ENCODE measurements at regions not wholly inside any gene's neighbourhood (a gene's known extent, or its start where the extent isn't known, plus 50 kb on each side); places are given as distances from the start of the nearest gene placed in this dataset.

DNA sequence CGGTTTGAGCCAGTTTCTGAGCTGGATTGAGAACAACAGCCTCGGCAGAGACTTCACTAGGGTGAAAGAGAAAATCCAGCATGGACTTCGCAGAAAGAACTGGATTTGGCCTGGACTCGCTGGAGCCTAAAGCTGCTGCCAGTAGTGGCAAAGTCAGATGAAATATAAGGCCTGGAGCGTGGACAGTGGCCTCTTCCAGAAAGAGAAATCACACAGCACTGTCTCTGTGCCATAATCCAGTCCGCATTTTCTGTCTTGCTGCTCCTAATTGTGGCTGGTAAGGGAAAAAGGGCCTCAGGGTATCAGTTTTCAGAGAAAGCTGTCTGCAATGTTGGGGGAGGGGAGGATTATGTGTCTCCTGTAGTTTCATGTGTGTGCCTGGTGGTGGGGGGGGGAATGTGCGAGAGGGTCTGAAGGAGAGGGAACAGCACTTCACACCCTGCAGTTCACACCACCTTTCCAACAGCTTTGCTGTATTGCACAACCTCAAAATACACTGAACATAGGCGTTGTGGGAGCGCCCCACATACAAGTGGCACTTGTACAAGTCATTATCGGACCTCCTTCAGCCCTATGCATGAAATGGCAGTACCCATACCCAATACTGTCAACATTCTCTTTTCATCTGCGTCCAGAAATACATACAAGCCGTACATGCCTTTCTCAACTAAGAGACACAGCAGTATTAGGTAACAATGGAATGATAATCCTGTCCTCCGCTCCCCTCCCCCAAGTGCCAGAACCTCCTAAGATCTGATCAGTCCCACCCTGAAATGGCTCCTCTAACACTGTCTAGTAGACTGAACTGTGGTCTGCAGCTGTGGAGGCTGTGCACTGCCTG lies 107.5 kb upstream of the ATF7IP start:
- DNase-seq, result peak; percentile 90

DNA sequence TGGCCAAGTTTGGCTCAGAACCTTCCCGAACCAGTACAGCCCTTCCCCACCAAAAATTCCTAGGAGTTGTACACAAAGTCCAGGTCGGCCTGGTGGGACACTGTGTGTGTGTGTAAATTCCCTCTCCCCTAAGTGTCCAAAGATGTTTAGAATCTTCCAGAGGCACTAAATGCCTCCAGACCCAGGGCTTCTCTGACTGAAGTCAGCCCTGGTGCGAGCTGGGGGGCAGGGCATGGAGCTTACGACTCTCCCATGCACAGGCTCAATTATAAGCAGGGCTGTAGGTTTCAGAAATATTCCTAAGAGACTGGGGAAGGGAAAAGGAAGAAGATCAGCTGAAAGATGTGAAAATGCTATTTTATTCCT lies 106.9 kb upstream of the ATF7IP start:
- DNase-seq, result no peak

GRCh38 chr12:14259481-14260010 lies 105.9 kb upstream of the ATF7IP start:
- DNase-seq, result no peak

- DNase-seq, result peak; percentile 33
Observed at GRCh38 chr12:14260011-14260993, 105.2 kb upstream of the ATF7IP start.

GRCh38 chr12:14261096-14261495 lies 104.4 kb upstream of the ATF7IP start:
- DNase-seq, result no peak

GRCh38 chr12:14261861-14262260 lies 103.6 kb upstream of the ATF7IP start:
- no peak for DNase-seq

DNA sequence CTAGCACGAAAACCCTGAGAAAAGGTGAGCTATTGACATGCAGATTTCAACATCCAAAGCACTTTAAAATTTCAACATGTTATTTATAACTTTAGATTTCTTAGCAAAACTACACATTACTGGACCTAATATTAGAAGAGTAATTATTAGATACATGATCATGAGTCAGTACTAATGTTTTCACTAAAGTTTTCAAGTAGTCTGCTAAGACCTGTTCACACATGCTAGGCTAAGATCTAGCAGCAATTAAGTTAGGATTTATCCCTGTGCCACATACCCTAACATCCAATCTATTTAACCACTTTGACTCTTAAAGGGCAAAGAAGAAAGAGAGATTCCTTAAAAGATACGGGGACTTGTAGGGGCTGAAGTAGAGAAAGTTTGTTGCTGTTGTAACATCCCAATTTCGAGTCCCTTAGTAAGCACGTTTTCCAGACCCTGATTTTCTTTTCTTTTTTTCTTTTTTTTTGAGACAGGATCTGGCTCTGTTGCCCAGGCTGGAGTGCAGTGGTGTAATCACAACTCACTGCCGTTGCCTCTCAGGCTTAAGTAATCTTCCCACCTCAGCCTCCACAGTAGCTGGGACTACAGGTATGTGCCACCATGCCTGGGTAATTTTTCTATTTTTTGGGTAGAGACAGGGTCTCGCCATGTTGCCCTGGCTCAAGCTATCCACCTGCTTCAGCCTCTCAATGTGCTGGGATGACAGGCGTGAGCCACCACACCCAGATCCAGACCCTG lies 102.5 kb upstream of the ATF7IP start:
- no peak for DNase-seq

GRCh38 chr12:14263742-14264141 lies 101.7 kb upstream of the ATF7IP start:
- DNase-seq, result no peak

DNA sequence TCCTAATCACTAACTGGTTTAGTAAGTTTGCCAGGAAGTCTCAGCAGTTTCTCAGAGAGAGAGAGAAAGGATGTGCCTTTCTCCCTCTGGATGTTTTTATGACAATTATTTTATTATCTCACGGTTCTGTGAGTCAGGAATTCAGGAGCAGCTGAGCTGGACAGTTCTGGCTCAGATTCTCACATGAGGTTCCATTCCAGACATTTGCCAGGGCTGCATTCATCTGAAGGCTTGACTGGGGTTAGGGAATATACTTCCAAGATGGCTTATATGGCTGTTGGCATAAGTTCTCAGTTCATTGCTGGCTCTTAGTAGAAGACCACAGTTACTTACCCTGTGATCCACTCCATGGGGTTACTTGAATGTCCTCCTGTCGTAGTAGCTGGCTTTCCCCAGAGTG lies 101.2 kb upstream of the ATF7IP start:
- DNase-seq, result no peak

- no peak for DNase-seq
Observed at GRCh38 chr12:14264778-14265177, 100.7 kb upstream of the ATF7IP start.

- DNase-seq, result no peak
Observed at GRCh38 chr12:14268120-14268515, 97.4 kb upstream of the ATF7IP start.

DNA sequence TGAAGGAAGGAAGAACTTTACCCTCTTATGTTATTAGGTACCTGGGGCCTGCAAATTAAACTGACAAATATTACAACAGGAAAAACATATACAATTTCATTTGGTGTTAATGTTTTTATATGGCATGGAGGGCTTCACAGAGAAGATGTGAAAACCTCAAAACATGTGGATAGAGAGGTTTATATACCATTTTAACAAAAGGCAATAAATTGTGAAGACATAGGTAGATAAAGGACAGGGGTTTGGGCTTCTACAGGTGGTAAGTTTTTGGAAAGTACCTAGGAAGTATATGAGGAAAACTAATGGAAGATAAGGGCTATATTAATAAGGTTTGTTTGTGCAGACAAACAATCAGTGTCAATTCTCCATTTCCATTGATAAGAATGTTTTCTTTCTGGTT lies 95.1 kb upstream of the ATF7IP start:
- no peak for DNase-seq

DNA sequence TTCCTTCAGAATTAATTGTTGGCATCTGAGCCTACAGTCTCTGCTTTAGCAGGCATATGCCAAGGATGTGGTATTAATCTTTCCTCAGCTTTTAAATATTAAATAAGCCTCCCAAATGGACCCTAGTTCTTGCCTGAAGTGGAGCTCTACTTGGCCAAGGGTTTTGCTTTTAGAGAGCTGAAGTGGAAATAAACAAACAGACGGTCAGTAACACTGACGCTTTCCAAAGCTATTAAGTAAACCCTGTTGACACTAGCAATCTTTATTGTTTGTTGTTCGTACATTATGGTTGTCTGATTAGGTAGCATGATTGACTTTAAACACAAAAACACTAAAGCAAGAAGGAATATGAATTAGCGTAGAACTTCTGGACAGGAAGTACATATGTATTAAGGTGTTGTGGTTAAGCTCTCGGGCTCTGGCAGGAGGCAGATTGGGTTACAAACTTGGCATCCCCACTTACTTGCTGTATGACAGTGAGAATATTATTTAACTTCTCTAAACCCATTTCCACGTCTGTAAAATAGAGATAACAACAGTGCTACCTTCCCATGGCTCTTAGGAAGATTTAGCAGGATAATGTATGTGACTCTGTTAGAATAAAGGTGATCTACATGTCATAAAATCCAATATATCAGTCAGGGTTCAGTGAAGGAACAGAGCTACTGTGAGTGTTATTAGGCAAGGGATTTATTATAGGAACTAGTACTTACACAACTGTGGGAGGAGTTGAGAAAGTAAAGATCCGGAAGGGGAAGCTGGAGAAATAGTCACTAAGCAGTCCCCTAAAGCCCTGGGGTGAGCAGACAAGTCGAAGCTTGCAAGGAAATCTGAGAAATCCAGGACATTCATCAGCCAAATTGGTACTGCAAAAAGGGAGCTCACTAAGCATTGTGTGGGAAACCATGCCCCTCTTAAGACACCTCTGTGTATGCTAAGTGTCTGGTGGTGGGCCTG lies 92.2 kb upstream of the ATF7IP start:
- no peak for DNase-seq

DNA sequence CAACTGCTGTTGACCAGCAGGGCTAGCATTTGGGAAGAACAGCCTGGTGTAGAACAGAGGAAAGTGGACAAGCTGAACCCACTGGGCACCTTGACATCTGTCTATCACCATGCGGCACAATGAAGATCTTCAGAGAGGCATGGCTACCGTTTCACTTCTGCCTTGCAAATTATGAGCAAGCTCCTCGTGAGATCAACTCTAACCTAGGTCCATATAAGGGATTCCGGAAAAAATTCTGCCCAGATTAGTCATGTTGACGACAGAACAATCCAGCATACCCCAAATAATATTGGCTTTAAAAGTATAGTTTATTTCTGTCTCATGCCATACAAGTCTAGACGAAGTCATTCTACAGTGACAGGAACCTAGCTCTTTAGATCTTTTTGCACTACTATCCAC lies 91.6 kb upstream of the ATF7IP start:
- DNase-seq, result no peak

DNA sequence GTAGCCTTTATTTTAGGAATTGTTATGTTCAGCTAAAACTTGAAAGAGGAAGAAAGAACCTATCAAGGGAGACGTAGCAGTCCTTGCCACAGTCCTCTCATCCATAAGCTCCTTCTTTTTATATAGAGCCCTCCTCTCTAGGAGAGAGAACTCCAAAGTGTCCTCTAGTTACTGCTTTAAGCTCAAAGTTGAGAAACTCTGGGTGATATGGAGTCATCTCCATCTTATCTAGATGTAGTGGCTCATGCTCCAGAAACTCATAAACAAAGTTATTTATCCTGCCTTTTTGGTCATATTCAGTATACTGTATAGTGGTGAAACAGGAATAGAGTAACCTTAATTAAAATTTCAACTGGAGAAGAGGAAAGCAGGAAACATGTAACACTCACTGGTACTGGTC lies 90.4 kb upstream of the ATF7IP start:
- no peak for DNase-seq

GRCh38 chr12:14275886-14276285 lies 89.6 kb upstream of the ATF7IP start:
- DNase-seq, result no peak

GRCh38 chr12:14278294-14278953 lies 87.1 kb upstream of the ATF7IP start:
- no peak for DNase-seq

DNA sequence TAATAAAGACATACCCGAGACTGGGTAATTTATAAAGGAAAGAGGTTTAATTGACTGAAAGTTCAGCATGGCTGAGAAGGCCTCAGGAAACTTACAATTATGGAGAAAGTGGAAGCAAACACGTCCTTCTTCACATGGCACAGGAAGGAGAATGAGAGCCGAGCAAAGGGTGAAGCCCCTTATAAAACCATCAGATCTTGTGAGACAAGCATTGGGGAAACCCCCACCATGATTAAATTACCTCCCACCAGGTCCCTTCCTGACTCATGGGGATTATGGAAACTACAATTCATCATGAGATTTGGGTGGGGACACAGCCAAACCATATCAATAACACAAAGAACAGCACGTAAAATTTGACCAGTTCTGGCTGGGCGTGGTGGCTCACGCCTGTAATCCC lies 85.6 kb upstream of the ATF7IP start:
- DNase-seq, result no peak

DNA sequence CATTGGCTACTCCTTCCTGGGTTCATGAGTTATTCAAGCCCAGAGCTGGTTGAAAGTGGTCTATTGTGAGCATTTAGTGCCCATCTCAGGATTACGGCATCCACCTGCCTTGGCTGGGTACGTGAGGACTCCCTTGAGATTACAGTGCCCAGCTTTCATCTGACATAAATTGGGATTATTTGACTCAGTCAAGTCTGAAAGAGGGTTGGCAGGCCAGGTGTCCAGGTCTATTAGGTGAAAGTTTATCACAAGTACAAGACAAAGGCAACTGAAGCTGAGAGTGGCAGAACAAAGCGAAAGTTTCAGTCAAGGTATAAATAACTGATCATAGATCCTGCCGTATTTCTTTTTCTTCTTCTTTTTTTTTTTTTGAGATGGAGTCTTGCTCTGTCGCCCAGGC lies 84.6 kb upstream of the ATF7IP start:
- no peak for DNase-seq

DNA sequence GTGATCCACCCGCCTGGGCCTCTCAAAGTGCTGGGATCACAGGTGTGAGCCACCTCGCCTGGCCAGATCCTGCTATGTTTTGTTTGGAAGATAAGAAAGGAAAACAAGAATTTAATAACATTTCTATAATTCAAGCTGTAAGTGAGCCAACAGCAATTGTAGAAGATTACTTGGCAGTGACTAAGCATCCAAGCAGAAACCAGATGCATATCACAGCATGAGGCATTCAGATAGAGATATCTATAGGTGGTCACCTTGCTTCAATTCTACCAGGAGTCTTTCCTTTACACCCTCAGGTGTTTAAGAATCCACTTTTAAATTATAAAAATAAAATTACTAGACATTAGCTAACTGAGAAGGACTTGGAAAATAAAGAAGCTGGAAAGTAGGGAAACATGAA lies 83.9 kb upstream of the ATF7IP start:
- no peak for DNase-seq

GRCh38 chr12:14283489-14284144 lies 81.9 kb upstream of the ATF7IP start:
- DNase-seq, result no peak

All from CD4-positive, alpha-beta T cell treated with Interleukin-10 for 1 hour (primary cell).